Panc1 (cell line): ENCODE measurements at regions not wholly inside any gene's neighbourhood (a gene's known extent, or its start where the extent isn't known, plus 50 kb on each side); places are given as distances from the start of the nearest gene placed in this dataset.

Source experiments
- ATAC-seq: fragments of 200-7000 bp; cut with Tn5 transposase; 2 replicates; pipeline ENCODE4 v1.9.1; 2020; ENCODE audit warnings: mild to moderate bottlenecking, moderate library complexity
- BruUV-seq: library from RNA; stranded (reverse); fragments of 400-500 nt; replicated peaks from 2 replicates; lab custom pipeline; 2021; lab: Mats Ljungman, UMichigan
- CTCF ChIA-PET: fragments of 300-600 bp; sonication (Branson Sonifier 250); formaldehyde crosslinking; loops from one replicate; lab custom pipeline; 2022; ENCODE audit warnings: antibody characterized with exemption; lab: Charles Lee
- POLR2A ChIA-PET: fragments of 300-600 bp; sonication (Branson Sonifier 250); formaldehyde crosslinking; loops from one replicate; lab custom pipeline; 2022; ENCODE audit warnings: antibody characterized with exemption; lab: Charles Lee
- DNase-seq: peaks from one replicate; pipeline ENCODE4 v3.0.0-alpha.2; 2010; ENCODE audit warnings: low read depth, low spot score
- H3K27ac ChIP-seq: 2 replicates; pipeline ENCODE4 v1.5.1; 2011; ENCODE audit warnings: mild to moderate bottlenecking, low read length, inconsistent platforms
- H3K27me3 ChIP-seq: fragments of 200-500 bp; sonication (Bioruptor generic); 2 replicates; pipeline ENCODE4 v1.6.0; 2014; ENCODE audit warnings: low read length, inconsistent platforms; ENCODE audit not compliant: control insufficient read depth, insufficient read depth
- H3K36me3 ChIP-seq: fragments of 200-500 bp; sonication (Bioruptor generic); 2 replicates; pipeline ENCODE4 v1.5.1; 2014; ENCODE audit warnings: inconsistent platforms, mild to moderate bottlenecking, low read length, moderate library complexity; ENCODE audit not compliant: control insufficient read depth, insufficient read depth
- H3K4me1 ChIP-seq: 2 replicates; pipeline ENCODE4 v1.5.1; 2011; ENCODE audit warnings: inconsistent platforms, mild to moderate bottlenecking, low read length, moderate library complexity; ENCODE audit not compliant: control insufficient read depth, insufficient read depth
- H3K4me3 ChIP-seq, 2 experiments: 2 replicates each; pipeline ENCODE4 v1.5.1; 2011 to 2012; ENCODE audit warnings: low read depth in 2 of 2, low read length in 2 of 2, mild to moderate bottlenecking in 2 of 2, inconsistent platforms in 1 of 2, moderate library complexity in 1 of 2
- H3K9me3 ChIP-seq: fragments of 200-500 bp; sonication (Bioruptor generic); 2 replicates; pipeline ENCODE4 v1.5.1; 2014; ENCODE audit warnings: low read depth, mild to moderate bottlenecking, inconsistent platforms, low read length, moderate library complexity; ENCODE audit not compliant: control insufficient read depth, insufficient read depth
- CTCF ChIP-seq: fragments of 450-650 bp; IDR thresholded peaks from 2 replicates; pipeline ENCODE4 v1.5.1; 2017; ENCODE audit warnings: mild to moderate bottlenecking
- POLR2AphosphoS5 ChIP-seq: IDR thresholded peaks from 2 replicates; pipeline ENCODE4 v1.6.1; 2012; ENCODE audit warnings: mild to moderate bottlenecking, low read depth, low read length, moderate library complexity
- REST ChIP-seq, 2 experiments: IDR thresholded peaks; 2 replicates each; pipeline ENCODE4 v1.6.1; 2011 to 2012; ENCODE audit warnings: low read depth in 2 of 2, control low read depth in 1 of 2, low read length in 1 of 2, mild to moderate bottlenecking in 1 of 2, moderate library complexity in 1 of 2; ENCODE audit not compliant: insufficient read depth in 1 of 2
- SIN3A ChIP-seq: IDR thresholded peaks from 2 replicates; pipeline ENCODE4 v1.6.1; 2012; ENCODE audit warnings: low read depth, mild to moderate bottlenecking, low read length, moderate library complexity, borderline replicate concordance; ENCODE audit not compliant: insufficient read depth
- TCF7L2 ChIP-seq: IDR thresholded peaks from 2 replicates; pipeline ENCODE4 v1.6.1; 2011; ENCODE audit warnings: mild to moderate bottlenecking, low read depth, low read length, inconsistent platforms
- in situ Hi-C: cut with HindIII; loops from 2 replicates; pipeline ENCODE4 v1.10.0; 2016; ENCODE audit warnings: low sequenced_read_pairs, low pct_unique_long_range_greater_than_20kb
- intact Hi-C: fragments of 100-400 bp; cut with micrococcal nuclease; formaldehyde crosslinking; loops from one replicate; pipeline ENCODE4 v1.10.0; 2022; ENCODE audit not compliant: unreplicated experiment

- no peak for ATAC-seq
- H3K36me3 ChIP-seq = no peaks in the 10 kb centered on the region
- ChIA-PET POLR2A (no interaction called here), CTCF (no interaction called here)
- no peak overlapping the region for H3K4me3 ChIP-seq
- H3K27me3 ChIP-seq = no peaks in the 10 kb centered on the region
- DNase-seq = no peak
- no peaks in the 10 kb centered on the region for H3K4me1 ChIP-seq
- in situ Hi-C loops = no loop called here
- no peaks in the 10 kb centered on the region for H3K9me3 ChIP-seq
- intact Hi-C loops = no loop called here
- BruUV-seq = no TSS peak
- TF ChIP-seq SIN3A (no peak), CTCF (no peak), REST (IDR thresholded peaks at IDR 0.05; ENCODE audit: insufficient read depth in 1 of 2, low read depth in 2 of 2, low read length in 1 of 2) (no peak), POLR2AphosphoS5 (no peak), TCF7L2 (no peak)
- H3K27ac ChIP-seq = no peak overlapping the region
Measured at GRCh38 chr1:195735140-195735539, 873.1 kb downstream of the KCNT2 start.

GRCh38 chr1:195733826-195734225 is 874.4 kb downstream of the KCNT2 start:
- DNase-seq (no peak), ATAC-seq (no peak)
- no TSS peak for BruUV-seq
- H3K27me3 ChIP-seq = no peaks in the 10 kb centered on the region
- no peaks in the 10 kb centered on the region for H3K36me3 ChIP-seq
- no peaks in the 10 kb centered on the region for H3K4me1 ChIP-seq
- no peak overlapping the region for H3K4me3 ChIP-seq
- ChIA-PET CTCF (no interaction called here), POLR2A (no interaction called here)
- H3K27ac ChIP-seq = no peak overlapping the region
- intact Hi-C loops (no loop called here), in situ Hi-C loops (no loop called here)
- TF ChIP-seq CTCF = peak; percentile 48
- TF ChIP-seq POLR2AphosphoS5 = no peak
- no peaks in the 10 kb centered on the region for H3K9me3 ChIP-seq

- BruUV-seq = no TSS peak
- no peak for ATAC-seq
Measured at GRCh38 chr1:195733408-195733807, 874.8 kb downstream of the KCNT2 start.

More at GRCh38 chr1:195733408-195733807, 874.8 kb downstream of the KCNT2 start:
- H3K9me3 ChIP-seq = no peaks in the 10 kb centered on the region
- DNase-seq = no peak
- intact Hi-C loops = no loop called here
- H3K27me3 ChIP-seq = no peaks in the 10 kb centered on the region
- ChIA-PET CTCF (no interaction called here), POLR2A (no interaction called here)
- no peak overlapping the region for H3K27ac ChIP-seq
- no peak for TF ChIP-seq SIN3A
- no peak for TF ChIP-seq POLR2AphosphoS5
- TF ChIP-seq CTCF = no peak
- TF ChIP-seq TCF7L2 = no peak
- no peak for TF ChIP-seq REST (IDR thresholded peaks at IDR 0.05; ENCODE audit: insufficient read depth in 1 of 2, low read depth in 2 of 2, low read length in 1 of 2)
- in situ Hi-C loops = no loop called here
- H3K4me1 ChIP-seq = no peaks in the 10 kb centered on the region
- no peak overlapping the region for H3K4me3 ChIP-seq
- H3K36me3 ChIP-seq = no peaks in the 10 kb centered on the region
